ENCODE measurements at regions not wholly inside any gene's neighbourhood (a gene's known extent, or its start where the extent isn't known, plus 50 kb on each side); places are given as distances from the start of the nearest gene placed in this dataset.

- Histone ChIP-seq H3K9me3 (no peaks in the 10 kb centered on the region), H3K4me3 (no peak overlapping the region), H3K4me1 (no peaks in the 10 kb centered on the region), H3K36me3 (no peaks in the 10 kb centered on the region), H3K27me3 (no peaks in the 10 kb centered on the region), H3K27ac (no peak overlapping the region)
- no peak for TF ChIP-seq CTCF (IDR thresholded peaks at IDR 0.05)
- no peak for TF ChIP-seq POLR2A (IDR thresholded peaks at IDR 0.05)
- DNase-seq = no peak
Measured at GRCh38 chr12:115504306-115505290, 772.9 kb downstream of the MED13L start.

GRCh38 chr12:115500872-115501271 is 776.6 kb downstream of the MED13L start:
- no peak overlapping the region for H3K27ac ChIP-seq
- no peaks in the 10 kb centered on the region for H3K36me3 ChIP-seq
- TF ChIP-seq CTCF (IDR thresholded peaks at IDR 0.05) = no peak
- TF ChIP-seq POLR2A (IDR thresholded peaks at IDR 0.05) = no peak
- no peak overlapping the region for H3K4me3 ChIP-seq
- H3K27me3 ChIP-seq = no peaks in the 10 kb centered on the region
- H3K4me1 ChIP-seq = no peaks in the 10 kb centered on the region
- DNase-seq = no peak
- no peaks in the 10 kb centered on the region for H3K9me3 ChIP-seq

- H3K27ac ChIP-seq = no peak overlapping the region
- no peak overlapping the region for H3K4me3 ChIP-seq
- no peak for TF ChIP-seq POLR2A (IDR thresholded peaks at IDR 0.05)
- TF ChIP-seq CTCF (IDR thresholded peaks at IDR 0.05) = no peak
- no peaks in the 10 kb centered on the region for H3K27me3 ChIP-seq
- no peaks in the 10 kb centered on the region for H3K4me1 ChIP-seq
- H3K36me3 ChIP-seq = no peaks in the 10 kb centered on the region
- DNase-seq = no peak
- H3K9me3 ChIP-seq = peaks cover 0 to 3% (median 0%) of the 10 kb centered on the region in 4 donors
Measured at GRCh38 chr12:115495300-115495699, 782.2 kb downstream of the MED13L start.

- H3K4me1 ChIP-seq = no peaks in the 10 kb centered on the region
- TF ChIP-seq POLR2A (IDR thresholded peaks at IDR 0.05) (no peak), CTCF (IDR thresholded peaks at IDR 0.05) (no peak)
- H3K36me3 ChIP-seq = no peaks in the 10 kb centered on the region
- H3K4me3 ChIP-seq = no peak overlapping the region
- H3K27ac ChIP-seq = no peak overlapping the region
- H3K9me3 ChIP-seq = peaks cover 0 to 3% (median 0%) of the 10 kb centered on the region in 4 donors
- no peak for DNase-seq
- H3K27me3 ChIP-seq = no peaks in the 10 kb centered on the region
Measured at GRCh38 chr12:115492553-115492952, 784.9 kb downstream of the MED13L start.

GRCh38 chr12:115491511-115492250 is 785.8 kb downstream of the MED13L start:
- Histone ChIP-seq H3K4me3 (no peak overlapping the region), H3K36me3 (no peaks in the 10 kb centered on the region), H3K27ac (no peak overlapping the region), H3K27me3 (no peaks in the 10 kb centered on the region), H3K9me3 (peaks cover 0 to 3% (median 0%) of the 10 kb centered on the region in 4 donors), H3K4me1 (no peaks in the 10 kb centered on the region)
- DNase-seq = no peak
- TF ChIP-seq CTCF (IDR thresholded peaks at IDR 0.05) = no peak
- TF ChIP-seq POLR2A (IDR thresholded peaks at IDR 0.05) = no peak

Data from Peyer's patch (tissue), 4 donors.